ENCODE measurements at regions not wholly inside any gene's neighbourhood (a gene's known extent, or its start where the extent isn't known, plus 50 kb on each side); places are given as distances from the start of the nearest gene placed in this dataset. TPM values are rescaled to one million over a fixed set of nuclear protein-coding genes. Genes with fewer than 3 reads are reported as not detected.

DNA sequence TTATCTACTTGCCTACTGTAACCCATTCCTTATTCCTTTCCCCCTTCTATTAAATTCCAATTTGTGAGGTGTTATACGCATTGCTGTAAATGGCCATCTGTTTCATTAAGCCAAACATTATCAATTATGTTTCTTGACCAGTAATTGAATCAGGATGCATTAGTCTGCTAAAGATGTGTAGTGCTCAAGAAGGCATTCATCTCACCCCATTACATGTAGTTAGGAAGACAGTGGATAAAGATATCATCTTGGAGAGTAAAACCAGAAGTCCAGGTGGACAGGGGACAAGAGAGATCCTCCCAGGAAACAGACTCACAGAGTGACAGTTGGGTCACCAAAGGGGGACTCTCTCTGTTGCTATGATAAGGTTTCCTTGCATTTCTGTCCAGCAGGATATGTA is 73.3 kb upstream of the FAM98A start:
- DNase-seq: no peak

DNA sequence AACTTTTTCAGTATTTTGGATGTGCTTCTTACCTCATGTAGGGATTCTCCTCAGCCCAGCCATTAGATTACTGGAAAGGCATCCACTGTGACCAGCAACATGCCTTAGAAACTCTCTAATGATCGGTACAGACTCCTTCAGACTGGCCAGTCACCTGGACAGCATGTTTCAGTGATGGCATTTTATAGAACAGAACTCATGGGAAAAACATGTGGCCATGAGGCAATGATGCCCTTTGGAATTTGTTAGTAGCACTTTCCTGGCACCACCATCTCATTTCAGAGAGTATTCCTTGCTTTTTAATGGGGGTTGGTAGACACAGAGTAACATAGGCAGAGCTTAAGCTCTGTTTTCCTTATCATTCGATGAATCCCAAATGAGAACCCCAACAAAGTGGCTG is 72.1 kb upstream of the FAM98A start:
- DNase-seq: no peak

DNA sequence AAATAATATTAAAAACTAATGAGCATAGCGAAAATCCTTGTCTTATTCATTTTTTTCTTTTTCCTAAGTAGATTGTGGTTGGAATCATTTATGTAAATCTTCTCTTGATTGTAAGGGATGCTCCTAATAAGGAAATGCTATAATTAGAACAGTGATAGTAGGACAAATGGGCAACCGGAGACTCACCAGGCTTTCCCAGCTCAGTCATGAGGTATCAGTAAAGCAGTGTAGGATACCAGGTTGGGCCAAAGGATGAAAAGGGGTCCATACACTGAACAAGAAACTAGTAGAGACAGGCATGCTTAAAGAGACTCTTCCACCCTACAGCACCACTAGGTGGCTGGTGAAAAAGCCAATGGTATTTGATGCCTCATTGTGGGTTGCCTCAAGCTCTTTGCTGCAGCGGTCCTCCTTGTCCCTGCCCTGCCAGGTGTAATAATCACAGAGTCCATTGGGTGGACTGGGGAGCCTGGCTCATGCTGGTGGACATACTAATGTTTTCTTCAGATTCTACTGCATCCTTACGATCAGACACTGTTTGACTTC is 71.4 kb upstream of the FAM98A start:
- no peak for DNase-seq

DNA sequence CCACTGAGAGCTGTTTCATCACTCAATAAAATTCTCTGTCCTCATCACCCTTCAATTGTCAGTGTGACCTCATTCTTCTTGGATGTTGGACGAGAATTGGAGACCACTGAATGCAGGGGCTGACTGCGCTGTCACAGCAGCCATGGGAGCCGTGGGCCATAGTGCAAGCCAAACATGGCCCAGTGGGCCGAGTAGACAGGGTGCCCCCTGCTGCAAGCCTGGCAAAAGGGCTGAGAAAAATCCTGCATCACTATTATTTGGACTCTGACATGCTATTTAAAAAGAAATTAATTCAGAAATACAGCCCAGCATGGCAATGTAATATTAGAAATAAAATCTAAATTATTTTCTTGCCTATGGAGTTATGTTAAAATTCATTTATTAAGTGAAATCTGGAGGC is 67.8 kb upstream of the FAM98A start:
- no peak for DNase-seq

DNA sequence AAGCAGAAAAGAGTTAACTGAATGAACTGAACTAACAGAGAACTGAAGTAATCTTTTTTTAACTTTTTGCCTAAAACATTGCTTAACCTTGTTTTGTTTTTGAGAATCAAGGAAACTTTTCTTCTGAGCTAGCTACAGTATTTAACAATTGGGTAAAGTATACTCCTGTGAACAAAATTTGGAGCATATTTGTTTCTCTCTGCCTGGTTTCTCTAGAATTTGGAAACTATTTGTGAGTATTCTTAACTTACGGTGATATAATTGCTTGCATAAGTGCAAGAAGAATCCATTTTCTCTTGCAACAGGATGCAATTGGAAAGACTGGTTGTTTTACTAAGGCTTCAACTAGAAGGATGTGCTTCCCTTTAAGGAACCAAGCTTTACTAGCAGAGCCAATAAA is 65.9 kb upstream of the FAM98A start:
- DNase-seq: no peak

DNA sequence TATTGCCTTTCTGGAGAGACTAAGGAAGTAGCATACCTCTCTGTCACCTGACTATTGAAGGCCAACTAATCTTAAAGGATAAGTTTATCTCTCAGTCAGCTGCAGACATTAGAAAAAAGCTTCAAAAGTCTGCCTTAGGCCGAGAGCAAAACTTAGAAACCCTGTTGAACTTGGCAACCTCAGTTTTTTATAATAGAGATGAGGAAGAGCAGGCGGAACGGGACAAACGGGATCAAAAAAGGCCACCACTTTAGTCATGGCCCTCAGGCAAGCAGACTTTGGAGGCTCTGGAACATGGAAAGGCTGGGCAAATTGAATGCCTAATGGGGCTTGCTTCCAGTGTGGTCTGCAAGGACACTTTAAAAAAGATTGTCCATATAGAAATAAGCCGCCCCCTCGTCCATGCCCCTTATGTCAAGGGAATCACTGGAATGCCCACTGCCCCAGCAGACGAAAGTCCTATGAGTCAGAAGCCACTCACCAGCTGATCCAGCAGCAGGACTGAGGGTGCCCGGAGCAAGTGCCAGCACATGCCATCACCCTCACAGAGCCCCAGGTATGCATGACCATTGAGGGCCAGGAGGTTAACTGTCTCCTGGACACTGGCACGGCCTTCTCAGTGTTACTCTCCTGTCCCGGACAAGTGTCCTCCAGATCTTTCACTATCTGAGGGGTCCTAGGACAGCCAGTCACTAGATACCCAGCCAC is 61.5 kb upstream of the FAM98A start:
- no peak for DNase-seq

DNA sequence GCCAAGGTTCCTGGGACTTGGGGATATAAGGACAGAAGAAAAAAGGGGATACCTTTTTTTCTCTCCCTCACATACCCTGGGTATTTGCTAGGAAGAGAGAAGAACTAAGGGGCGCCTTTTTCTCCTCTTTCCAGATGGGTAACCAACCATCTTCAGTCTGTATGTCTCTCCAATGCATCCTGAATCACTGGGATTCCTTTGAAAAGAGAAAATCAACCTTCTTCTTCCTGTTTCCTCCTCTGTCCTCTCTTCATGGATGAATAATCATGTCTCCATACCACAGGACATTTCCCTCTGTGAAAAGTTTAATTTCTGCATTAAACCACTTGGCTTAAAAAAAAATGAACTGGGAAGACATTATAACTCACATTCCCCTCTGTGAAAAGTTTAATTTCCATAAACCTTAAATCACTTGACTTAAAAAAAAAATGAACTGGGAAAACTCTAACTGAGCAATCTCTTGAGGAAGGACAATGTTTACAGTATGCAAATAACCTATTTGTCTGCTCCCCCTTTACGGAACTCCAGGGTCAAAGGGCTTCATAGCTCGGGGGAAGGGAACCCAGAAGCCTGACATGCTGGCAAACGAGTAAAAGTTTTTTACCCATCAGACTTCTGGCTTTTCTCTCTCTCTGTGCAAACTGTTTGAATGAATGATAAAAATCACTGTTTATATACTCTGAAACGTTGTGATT is 56.7 kb upstream of the FAM98A start:
- no peak for DNase-seq

DNA sequence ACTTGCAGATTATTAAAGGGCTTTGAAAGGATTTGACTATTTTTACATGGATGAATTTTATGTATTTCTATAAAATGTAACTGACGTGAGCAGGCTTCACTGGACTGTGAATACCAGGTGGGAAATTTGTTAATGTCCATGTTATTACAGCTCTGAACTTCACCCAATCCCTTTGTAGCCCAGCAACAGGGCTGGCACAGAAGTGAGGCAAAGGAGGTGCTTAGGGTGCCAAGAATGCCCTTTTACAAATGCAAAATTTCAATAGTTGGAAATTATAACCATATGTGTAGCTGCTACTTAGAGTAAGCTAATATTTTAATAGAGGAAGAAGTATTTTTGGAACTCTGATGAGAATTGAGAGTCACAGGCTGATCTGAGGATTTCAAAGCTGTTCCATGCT is 53.7 kb upstream of the FAM98A start:
- DNase-seq: no peak

DNA sequence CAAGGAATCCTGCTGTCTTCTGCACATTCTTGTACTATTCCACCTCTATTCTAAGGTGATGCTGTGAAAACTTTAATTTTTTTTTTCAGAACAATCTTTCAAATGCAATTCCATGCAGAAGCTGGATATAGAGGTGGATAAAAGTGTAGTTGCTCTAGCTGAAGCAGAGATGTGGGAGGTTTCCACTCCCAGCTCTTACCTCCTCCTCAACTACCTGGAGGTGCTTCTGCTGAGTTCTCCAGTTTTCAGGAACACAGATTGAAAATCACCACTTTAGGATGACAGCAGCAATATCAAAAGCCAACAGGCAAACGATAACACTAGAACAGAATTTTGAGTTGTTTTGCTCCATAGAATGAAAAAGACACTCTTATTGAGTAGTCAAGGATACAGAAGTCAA is 51.1 kb upstream of the FAM98A start:
- DNase-seq: no peak

Small RNAs in the stretch of these regions (small RNA-seq; reads per million reads assigned to genes)
- gene AC013442.1 (ENCODE audit: low replicate concordance) (not detected), gene AC083939.1 (ENCODE audit: low replicate concordance) (not detected), gene MIR548AD (ENCODE audit: low replicate concordance) (not detected), gene RNU6-1117P (ENCODE audit: low replicate concordance) (not detected)
